MG63 (cell line): ENCODE measurements at regions not wholly inside any gene's neighbourhood (a gene's known extent, or its start where the extent isn't known, plus 50 kb on each side); places are given as distances from the start of the nearest gene placed in this dataset.

ENCODE experiments used
- DNase-seq: peaks from one replicate; pipeline ENCODE4 v3.0.0-alpha.2; 2020
- H3K27me3 ChIP-seq: fragments of 250-450 bp; sonication (Bioruptor Pico); 2 replicates; pipeline ENCODE4 v1.5.1; 2020; ENCODE audit warnings: mild to moderate bottlenecking, moderate library complexity
- H3K36me3 ChIP-seq: fragments of 250-450 bp; sonication (Bioruptor Pico); 2 replicates; pipeline ENCODE4 v1.5.1; 2020; ENCODE audit warnings: mild to moderate bottlenecking, moderate library complexity
- H3K4me3 ChIP-seq: fragments of 250-450 bp; sonication (Bioruptor Pico); 2 replicates; pipeline ENCODE4 v1.5.1; 2020; ENCODE audit warnings: mild to moderate bottlenecking, moderate library complexity
- H3K9me3 ChIP-seq: fragments of 250-450 bp; sonication (Bioruptor Pico); 2 replicates; pipeline ENCODE4 v1.5.1; 2020; ENCODE audit warnings: mild to moderate bottlenecking, moderate library complexity

GRCh38 chr2:163405298-163405697, 330.5 kb downstream of the FIGN start:
- no peak for DNase-seq
- Histone ChIP-seq H3K27me3 (no peaks in the 10 kb centered on the region), H3K9me3 (no peaks in the 10 kb centered on the region), H3K36me3 (no peaks in the 10 kb centered on the region), H3K4me3 (no peak overlapping the region)

- no peaks in the 10 kb centered on the region for H3K9me3 ChIP-seq
- no peak overlapping the region for H3K4me3 ChIP-seq
- H3K27me3 ChIP-seq: no peaks in the 10 kb centered on the region
- DNase-seq: peak; percentile 45
- H3K36me3 ChIP-seq: no peaks in the 10 kb centered on the region
Measured at GRCh38 chr2:163401481-163401880, 334.3 kb downstream of the FIGN start.

- no peaks in the 10 kb centered on the region for H3K36me3 ChIP-seq
- DNase-seq: no peak
- H3K9me3 ChIP-seq: no peaks in the 10 kb centered on the region
- H3K4me3 ChIP-seq: no peak overlapping the region
- H3K27me3 ChIP-seq: no peaks in the 10 kb centered on the region
Measured at GRCh38 chr2:163397451-163397850, 338.4 kb downstream of the FIGN start.

- no peaks in the 10 kb centered on the region for H3K27me3 ChIP-seq
- H3K4me3 ChIP-seq: no peak overlapping the region
- no peak for DNase-seq
- no peaks in the 10 kb centered on the region for H3K9me3 ChIP-seq
- no peaks in the 10 kb centered on the region for H3K36me3 ChIP-seq
Measured at GRCh38 chr2:163395602-163396001, 340.2 kb downstream of the FIGN start.

GRCh38 chr2:163389838-163390237, 346.0 kb downstream of the FIGN start:
- DNase-seq: no peak
- Histone ChIP-seq H3K27me3 (no peaks in the 10 kb centered on the region), H3K36me3 (no peaks in the 10 kb centered on the region), H3K9me3 (no peaks in the 10 kb centered on the region), H3K4me3 (no peak overlapping the region)

GRCh38 chr2:163375472-163375871, 360.3 kb downstream of the FIGN start:
- no peaks in the 10 kb centered on the region for H3K27me3 ChIP-seq
- no peaks in the 10 kb centered on the region for H3K36me3 ChIP-seq
- no peaks in the 10 kb centered on the region for H3K9me3 ChIP-seq
- H3K4me3 ChIP-seq: no peak overlapping the region
- DNase-seq: no peak

- H3K9me3 ChIP-seq: no peaks in the 10 kb centered on the region
- H3K4me3 ChIP-seq: no peak overlapping the region
- DNase-seq: no peak
- no peaks in the 10 kb centered on the region for H3K36me3 ChIP-seq
- no peaks in the 10 kb centered on the region for H3K27me3 ChIP-seq
Measured at GRCh38 chr2:163375070-163375469, 360.7 kb downstream of the FIGN start.

- Histone ChIP-seq H3K36me3 (no peaks in the 10 kb centered on the region), H3K9me3 (no peaks in the 10 kb centered on the region), H3K4me3 (no peak overlapping the region), H3K27me3 (no peaks in the 10 kb centered on the region)
- DNase-seq: no peak
Measured at GRCh38 chr2:163374282-163374681, 361.5 kb downstream of the FIGN start.

GRCh38 chr2:163373496-163373895, 362.3 kb downstream of the FIGN start:
- Histone ChIP-seq H3K27me3 (no peaks in the 10 kb centered on the region), H3K36me3 (no peaks in the 10 kb centered on the region), H3K9me3 (no peaks in the 10 kb centered on the region), H3K4me3 (no peak overlapping the region)
- DNase-seq: no peak

GRCh38 chr2:163370169-163370886, 365.5 kb downstream of the FIGN start:
- H3K36me3 ChIP-seq: no peaks in the 10 kb centered on the region
- no peaks in the 10 kb centered on the region for H3K27me3 ChIP-seq
- H3K9me3 ChIP-seq: no peaks in the 10 kb centered on the region
- no peak for DNase-seq
- no peak overlapping the region for H3K4me3 ChIP-seq

- no peak for DNase-seq
- Histone ChIP-seq H3K9me3 (no peaks in the 10 kb centered on the region), H3K36me3 (no peaks in the 10 kb centered on the region), H3K4me3 (no peak overlapping the region), H3K27me3 (no peaks in the 10 kb centered on the region)
Measured at GRCh38 chr2:163369111-163369510, 366.7 kb downstream of the FIGN start.

- H3K9me3 ChIP-seq: no peaks in the 10 kb centered on the region
- H3K4me3 ChIP-seq: no peak overlapping the region
- no peak for DNase-seq
- H3K36me3 ChIP-seq: no peaks in the 10 kb centered on the region
- no peaks in the 10 kb centered on the region for H3K27me3 ChIP-seq
Measured at GRCh38 chr2:163368655-163369054, 367.2 kb downstream of the FIGN start.

GRCh38 chr2:163367825-163368582, 367.8 kb downstream of the FIGN start:
- Histone ChIP-seq H3K4me3 (no peak overlapping the region), H3K27me3 (no peaks in the 10 kb centered on the region), H3K36me3 (no peaks in the 10 kb centered on the region), H3K9me3 (no peaks in the 10 kb centered on the region)
- no peak for DNase-seq

GRCh38 chr2:163364736-163365135, 371.1 kb downstream of the FIGN start:
- no peaks in the 10 kb centered on the region for H3K9me3 ChIP-seq
- H3K4me3 ChIP-seq: no peak overlapping the region
- H3K27me3 ChIP-seq: no peaks in the 10 kb centered on the region
- no peak for DNase-seq
- no peaks in the 10 kb centered on the region for H3K36me3 ChIP-seq

GRCh38 chr2:163353551-163353950, 382.3 kb downstream of the FIGN start:
- Histone ChIP-seq H3K27me3 (no peaks in the 10 kb centered on the region), H3K9me3 (no peaks in the 10 kb centered on the region), H3K4me3 (no peak overlapping the region), H3K36me3 (no peaks in the 10 kb centered on the region)
- DNase-seq: no peak

GRCh38 chr2:163351966-163352365, 383.8 kb downstream of the FIGN start:
- Histone ChIP-seq H3K4me3 (no peak overlapping the region), H3K9me3 (no peaks in the 10 kb centered on the region), H3K36me3 (no peaks in the 10 kb centered on the region), H3K27me3 (no peaks in the 10 kb centered on the region)
- DNase-seq: no peak

- DNase-seq: no peak
- H3K9me3 ChIP-seq: no peaks in the 10 kb centered on the region
Measured at GRCh38 chr2:163351143-163351542, 384.7 kb downstream of the FIGN start.

GRCh38 chr2:163348857-163349380, 386.9 kb downstream of the FIGN start:
- no peaks in the 10 kb centered on the region for H3K27me3 ChIP-seq
- peak overlapping the region; percentile 25; the same call in 1 of the 2 replicates for H3K4me3 ChIP-seq
- no peaks in the 10 kb centered on the region for H3K9me3 ChIP-seq
- DNase-seq: peak; percentile 48
- no peaks in the 10 kb centered on the region for H3K36me3 ChIP-seq

More at GRCh38 chr2:163351143-163351542, 384.7 kb downstream of the FIGN start:
- H3K27me3 ChIP-seq: no peaks in the 10 kb centered on the region
- H3K36me3 ChIP-seq: no peaks in the 10 kb centered on the region
- H3K4me3 ChIP-seq: no peak overlapping the region
